Endothelial cell of umbilical vein (primary cell): ENCODE measurements at regions not wholly inside any gene's neighbourhood (a gene's known extent, or its start where the extent isn't known, plus 50 kb on each side); places are given as distances from the start of the nearest gene placed in this dataset.

Experiments used
- BruUV-seq: library from RNA; stranded (reverse); fragments of 400-500 nt; replicated peaks from 2 replicates; lab custom pipeline; 2021; lab: Mats Ljungman, UMichigan
- CTCF ChIA-PET: fragments of 300-600, 350-600 bp; sonication (Branson Sonifier 250); formaldehyde crosslinking; loops from one replicate; lab custom pipeline; 2021; ENCODE audit warnings: antibody characterized with exemption, inconsistent platforms; lab: Charles Lee
- POLR2A ChIA-PET: fragments of 300-600, 350-600 bp; sonication (Branson Sonifier 250); formaldehyde crosslinking; loops from one replicate; lab custom pipeline; 2021; ENCODE audit warnings: antibody characterized with exemption, inconsistent platforms; lab: Charles Lee
- DNase-seq: peaks from one replicate; pipeline ENCODE4 v3.0.0-alpha.2; 2011; ENCODE audit warnings: low read depth, low spot score
- FAIRE-seq: peaks from 2 replicates; lab custom pipeline; 2011; peaks lifted over from hg19 to GRCh38; lab: Jason Lieb, UNC
- H2AFZ ChIP-seq: 2 replicates; pipeline ENCODE4 v1.6.0; 2012; ENCODE audit warnings: low read depth, low read length, control low read depth, inconsistent platforms
- H3K27ac ChIP-seq: 2 replicates; pipeline ENCODE4 v1.5.1; 2011; ENCODE audit warnings: low read depth, mild to moderate bottlenecking, control low read depth, low read length, moderate library complexity; ENCODE audit not compliant: insufficient read depth
- H3K27me3 ChIP-seq, 2 experiments: 2 replicates each; pipeline versions ENCODE4 v1.6.0 to v1.6.1; 2011; ENCODE audit warnings: low read length in 2 of 2, mixed read lengths in 1 of 2; ENCODE audit not compliant: control insufficient read depth in 2 of 2, insufficient read depth in 2 of 2
- H3K36me3 ChIP-seq, 2 experiments: 2 replicates in 1 of 2; 3 replicates in 1 of 2; pipeline ENCODE4 v1.5.1; 2011; ENCODE audit warnings: low read length in 2 of 2, mild to moderate bottlenecking in 1 of 2, moderate library complexity in 1 of 2; ENCODE audit not compliant: control insufficient read depth in 2 of 2, insufficient read depth in 2 of 2; ENCODE audit errors: extremely low read depth in 1 of 2
- H3K4me1 ChIP-seq: 3 replicates; pipeline ENCODE4 v1.5.1; 2011; ENCODE audit warnings: mild to moderate bottlenecking, low read length; ENCODE audit not compliant: control insufficient read depth, insufficient read depth; ENCODE audit errors: extremely low read depth
- H3K4me2 ChIP-seq: 2 replicates; pipeline ENCODE4 v1.6.1; 2011; ENCODE audit warnings: low read length, control low read depth, mixed read lengths; ENCODE audit not compliant: insufficient read depth
- H3K4me3 ChIP-seq, 3 experiments: fragments of 200-600 bp in 1 of 3; sonication (generic), shearing (Covaris generic) in 1 of 3; replicated peaks in 1 of 3; 2 replicates each; pipeline ENCODE4 v1.5.1; 2011 to 2016; ENCODE audit warnings: control low read depth in 3 of 3, low read length in 3 of 3, mild to moderate bottlenecking in 2 of 3, inconsistent platforms in 1 of 3, low read depth in 1 of 3, moderate library complexity in 1 of 3; ENCODE audit not compliant: insufficient read depth in 1 of 3
- H3K79me2 ChIP-seq: 2 replicates; pipeline ENCODE4 v1.6.0; 2012; ENCODE audit warnings: low read length, inconsistent platforms; ENCODE audit not compliant: control insufficient read depth, insufficient read depth
- H3K9ac ChIP-seq: replicated peaks from 2 replicates; pipeline ENCODE3; 2011; ENCODE audit warnings: low read length, control low read depth; ENCODE audit not compliant: insufficient read depth; ENCODE audit errors: extremely low read depth
- H3K9me1 ChIP-seq: replicated peaks from 3 replicates; pipeline ENCODE4 v1.6.0; 2011; ENCODE audit warnings: mild to moderate bottlenecking, low read length; ENCODE audit not compliant: control insufficient read depth, insufficient read depth; ENCODE audit errors: extremely low read depth
- H3K9me3 ChIP-seq: replicated peaks from 2 replicates; pipeline ENCODE4 v1.5.1; 2012; ENCODE audit warnings: low read length, inconsistent platforms; ENCODE audit not compliant: control insufficient read depth, insufficient read depth
- H4K20me1 ChIP-seq: replicated peaks from 2 replicates; pipeline ENCODE3; 2011; ENCODE audit warnings: mild to moderate bottlenecking, low read length; ENCODE audit not compliant: control insufficient read depth, insufficient read depth; ENCODE audit errors: extremely low read depth
- EZH2 ChIP-seq: IDR thresholded peaks from 2 replicates; pipeline ENCODE4 v1.6.1; 2012; ENCODE audit warnings: borderline replicate concordance, low read depth, mild to moderate bottlenecking, moderate library complexity, low read length, inconsistent platforms; ENCODE audit not compliant: severe bottlenecking
- FOS ChIP-seq: IDR thresholded peaks from 2 replicates; pipeline ENCODE4 v1.6.1; 2011; ENCODE audit warnings: mild to moderate bottlenecking, low read length, moderate library complexity, borderline replicate concordance; ENCODE audit not compliant: insufficient read depth
- GATA2 ChIP-seq: IDR thresholded peaks from 2 replicates; pipeline ENCODE4 v1.7.0; 2011; ENCODE audit warnings: low read depth, mild to moderate bottlenecking, moderate library complexity, mixed read lengths, low read length; ENCODE audit not compliant: insufficient read length, insufficient read depth
- JUN ChIP-seq: IDR thresholded peaks from 2 replicates; pipeline ENCODE4 v1.6.1; 2011; ENCODE audit warnings: borderline replicate concordance, low read depth; ENCODE audit not compliant: insufficient read length, insufficient read depth
- MYC ChIP-seq: IDR thresholded peaks from one replicate; pipeline ENCODE4 v1.6.1; 2011; ENCODE audit warnings: mild to moderate bottlenecking, low read depth, low read length
- POLR2A ChIP-seq: IDR thresholded peaks from 2 replicates; pipeline ENCODE4 v1.6.1; 2012; ENCODE audit warnings: low read depth, mild to moderate bottlenecking, control low read depth, low read length
- POLR2AphosphoS5 ChIP-seq: IDR thresholded peaks from 2 replicates; pipeline ENCODE4 v1.6.1; 2012; ENCODE audit warnings: low read depth, mild to moderate bottlenecking, control low read depth, low read length, moderate library complexity; ENCODE audit not compliant: insufficient read depth
- dilution Hi-C: fragments of 300-500 bp; cut with MboI; formaldehyde crosslinking; loops from one replicate; pipeline ENCODE4 v1.15.0; 2019; ENCODE audit warnings: low sequenced_read_pairs; ENCODE audit not compliant: extremely low pct_ligation_motif_present
- intact Hi-C: fragments of 100-400 bp; cut with micrococcal nuclease; formaldehyde crosslinking; loops from one replicate; pipeline ENCODE4 v1.10.0; 2022
- TF ChIP-seq, protein P1 (sequence below), 2 donors: IDR thresholded peaks; 1 replicate in 1 of 2; 2 replicates in 1 of 2; pipeline ENCODE4 v1.5.1; 2011; ENCODE audit warnings: low read length in 2 of 2, mild to moderate bottlenecking in 2 of 2, moderate library complexity in 2 of 2, control low read depth in 1 of 2, inconsistent platforms in 1 of 2, low read depth in 1 of 2; ENCODE audit not compliant: insufficient read depth in 1 of 2; ENCODE audit errors: extremely low read depth in 1 of 2
- TF ChIP-seq, protein P2 (sequence below): IDR thresholded peaks from 2 replicates; pipeline ENCODE4 v1.6.1; 2011; ENCODE audit not compliant: insufficient read depth, insufficient read length

DNA sequence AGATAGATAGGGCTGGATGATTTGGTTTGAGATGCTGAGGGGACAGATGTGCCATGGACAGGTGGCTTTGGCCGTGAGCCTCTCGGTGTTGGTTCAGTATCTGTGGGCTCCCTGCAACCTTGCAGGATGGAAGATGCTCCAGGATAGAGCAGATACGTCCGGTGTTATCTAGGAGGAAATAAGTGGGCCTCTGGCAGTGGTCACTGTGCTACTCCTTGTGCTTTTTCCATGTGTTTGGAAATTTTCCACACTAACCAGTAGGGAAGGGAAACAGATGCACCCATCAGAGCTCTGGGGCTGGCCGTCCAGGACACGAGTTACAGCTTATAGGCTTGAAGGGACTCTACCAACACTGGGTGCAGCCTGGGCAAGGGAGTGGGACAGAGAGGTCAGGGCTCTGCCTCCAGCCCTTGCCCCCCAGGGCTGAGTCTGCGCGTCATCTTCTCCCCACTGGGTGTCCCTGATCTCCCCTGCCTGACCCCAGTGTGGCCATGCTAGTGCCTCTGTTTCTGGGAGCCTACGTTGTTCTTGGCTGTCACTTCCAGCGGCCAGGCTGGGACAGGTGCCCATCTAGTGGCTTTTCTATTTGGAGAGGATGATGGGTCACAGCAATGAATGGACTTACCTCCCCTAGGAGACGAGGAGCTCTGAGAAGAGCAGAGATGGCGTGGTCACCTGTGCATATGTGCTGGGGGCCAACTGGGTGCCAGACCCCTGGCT, 166.9 kb downstream of the SEC14L1 start:
- TF ChIP-seq MYC (no peak), POLR2AphosphoS5 (no peak), POLR2A (no peak), EZH2 (no peak), GATA2 (no peak), FOS (no peak), JUN (no peak)
- TF ChIP-seq, protein P1, sequence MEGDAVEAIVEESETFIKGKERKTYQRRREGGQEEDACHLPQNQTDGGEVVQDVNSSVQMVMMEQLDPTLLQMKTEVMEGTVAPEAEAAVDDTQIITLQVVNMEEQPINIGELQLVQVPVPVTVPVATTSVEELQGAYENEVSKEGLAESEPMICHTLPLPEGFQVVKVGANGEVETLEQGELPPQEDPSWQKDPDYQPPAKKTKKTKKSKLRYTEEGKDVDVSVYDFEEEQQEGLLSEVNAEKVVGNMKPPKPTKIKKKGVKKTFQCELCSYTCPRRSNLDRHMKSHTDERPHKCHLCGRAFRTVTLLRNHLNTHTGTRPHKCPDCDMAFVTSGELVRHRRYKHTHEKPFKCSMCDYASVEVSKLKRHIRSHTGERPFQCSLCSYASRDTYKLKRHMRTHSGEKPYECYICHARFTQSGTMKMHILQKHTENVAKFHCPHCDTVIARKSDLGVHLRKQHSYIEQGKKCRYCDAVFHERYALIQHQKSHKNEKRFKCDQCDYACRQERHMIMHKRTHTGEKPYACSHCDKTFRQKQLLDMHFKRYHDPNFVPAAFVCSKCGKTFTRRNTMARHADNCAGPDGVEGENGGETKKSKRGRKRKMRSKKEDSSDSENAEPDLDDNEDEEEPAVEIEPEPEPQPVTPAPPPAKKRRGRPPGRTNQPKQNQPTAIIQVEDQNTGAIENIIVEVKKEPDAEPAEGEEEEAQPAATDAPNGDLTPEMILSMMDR (IDR thresholded peaks at IDR 0.05; ENCODE audit: extremely low read depth in 1 of 2, insufficient read depth in 1 of 2, low read depth in 1 of 2, low read length in 2 of 2), result no peak
- TF ChIP-seq, protein P2, sequence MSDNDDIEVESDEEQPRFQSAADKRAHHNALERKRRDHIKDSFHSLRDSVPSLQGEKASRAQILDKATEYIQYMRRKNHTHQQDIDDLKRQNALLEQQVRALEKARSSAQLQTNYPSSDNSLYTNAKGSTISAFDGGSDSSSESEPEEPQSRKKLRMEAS, result no peak
- DNase-seq, result no peak
- Histone ChIP-seq H3K4me2 (no peak overlapping the region), H4K20me1 (no peaks in the 10 kb centered on the region), H3K4me3 (no peak overlapping the region), H3K9me3 (no peaks in the 10 kb centered on the region), H3K27me3 (no peaks in the 10 kb centered on the region), H3K27ac (no peak overlapping the region), H3K9ac (no peak overlapping the region), H3K9me1 (no peaks in the 10 kb centered on the region), H3K4me1 (peaks cover 3% of the 10 kb centered on the region), H2AFZ (no peak overlapping the region), H3K79me2 (no peaks in the 10 kb centered on the region), H3K36me3 (no peaks in the 10 kb centered on the region)
- intact Hi-C loops (no loop called here), dilution Hi-C loops (no loop called here)
- ChIA-PET CTCF (no interaction called here), POLR2A (no interaction called here)
- FAIRE-seq, result no peak
- BruUV-seq, result no TSS peak
